ENCODE measurements at regions not wholly inside any gene's neighbourhood (a gene's known extent, or its start where the extent isn't known, plus 50 kb on each side); places are given as distances from the start of the nearest gene placed in this dataset.

- DNase-seq: no peak
- no peaks in the 10 kb centered on the region for H3K4me1 ChIP-seq
- TF ChIP-seq CTCF (IDR thresholded peaks at IDR 0.05): no peak
- intact Hi-C loops (cut with DNase I; ENCODE audit: low total_unique reads): no loop called here
- H3K4me3 ChIP-seq: no peak overlapping the region
- H3K27me3 ChIP-seq: no peaks in the 10 kb centered on the region
- H3K27ac ChIP-seq: no peak overlapping the region
- H3K9me3 ChIP-seq: no peaks in the 10 kb centered on the region
- no peaks in the 10 kb centered on the region for H3K36me3 ChIP-seq
These were observed 653.4 kb upstream of the MARCKS start for GRCh38 chr6:113203715-113204110.

GRCh38 chr6:113205553-113205952, 651.6 kb upstream of the MARCKS start:
- Histone ChIP-seq H3K36me3 (no peaks in the 10 kb centered on the region), H3K27me3 (no peaks in the 10 kb centered on the region), H3K4me3 (no peak overlapping the region), H3K9me3 (no peaks in the 10 kb centered on the region), H3K27ac (no peak overlapping the region), H3K4me1 (no peaks in the 10 kb centered on the region)
- intact Hi-C loops (cut with DNase I; ENCODE audit: low total_unique reads): no loop called here
- no peak for TF ChIP-seq CTCF (IDR thresholded peaks at IDR 0.05)
- DNase-seq: no peak

GRCh38 chr6:113208726-113209125, 648.4 kb upstream of the MARCKS start:
- TF ChIP-seq CTCF (IDR thresholded peaks at IDR 0.05): no peak
- Histone ChIP-seq H3K4me1 (no peaks in the 10 kb centered on the region), H3K4me3 (no peak overlapping the region), H3K9me3 (no peaks in the 10 kb centered on the region), H3K27ac (no peak overlapping the region), H3K36me3 (no peaks in the 10 kb centered on the region), H3K27me3 (no peaks in the 10 kb centered on the region)
- no peak for DNase-seq
- intact Hi-C loops (cut with DNase I; ENCODE audit: low total_unique reads): no loop called here

GRCh38 chr6:113209315-113209714, 647.8 kb upstream of the MARCKS start:
- DNase-seq: no peak
- Histone ChIP-seq H3K36me3 (no peaks in the 10 kb centered on the region), H3K4me3 (no peak overlapping the region), H3K27me3 (no peaks in the 10 kb centered on the region), H3K4me1 (no peaks in the 10 kb centered on the region), H3K9me3 (no peaks in the 10 kb centered on the region), H3K27ac (no peak overlapping the region)
- TF ChIP-seq CTCF (IDR thresholded peaks at IDR 0.05): no peak
- intact Hi-C loops (cut with DNase I; ENCODE audit: low total_unique reads): no loop called here

- Histone ChIP-seq H3K27ac (no peak overlapping the region), H3K36me3 (no peaks in the 10 kb centered on the region), H3K9me3 (no peaks in the 10 kb centered on the region), H3K4me1 (no peaks in the 10 kb centered on the region), H3K4me3 (no peak overlapping the region), H3K27me3 (no peaks in the 10 kb centered on the region)
- no peak for TF ChIP-seq CTCF (IDR thresholded peaks at IDR 0.05)
- DNase-seq: no peak
- intact Hi-C loops (cut with DNase I; ENCODE audit: low total_unique reads): no loop called here
These were observed 646.0 kb upstream of the MARCKS start for GRCh38 chr6:113211170-113211569.

GRCh38 chr6:113219783-113220182, 637.4 kb upstream of the MARCKS start:
- intact Hi-C loops (cut with DNase I; ENCODE audit: low total_unique reads): no loop called here
- H3K27ac ChIP-seq: no peak overlapping the region
- no peak overlapping the region for H3K4me3 ChIP-seq
- no peak for DNase-seq
- H3K9me3 ChIP-seq: no peaks in the 10 kb centered on the region
- TF ChIP-seq CTCF (IDR thresholded peaks at IDR 0.05): no peak
- no peaks in the 10 kb centered on the region for H3K27me3 ChIP-seq
- H3K4me1 ChIP-seq: no peaks in the 10 kb centered on the region
- H3K36me3 ChIP-seq: no peaks in the 10 kb centered on the region

Data from tibial artery (tissue), 4 donors.